ENCODE measurements at regions not wholly inside any gene's neighbourhood (a gene's known extent, or its start where the extent isn't known, plus 50 kb on each side); places are given as distances from the start of the nearest gene placed in this dataset.
"Not testable (repeated sequence)": the region's sequence is repeated elsewhere in the genome, so short reads cannot be mapped to it uniquely, and the experiment has no call there.

- TF ChIP-seq SP2 (IDR thresholded peaks at IDR 0.05; ENCODE audit: low read length); CTCF (IDR thresholded peaks at IDR 0.05; ENCODE audit: control extremely low read depth in 1 of 3, insufficient read depth in 1 of 3, low read depth in 1 of 3, low read length in 3 of 3); CHD1 (IDR thresholded peaks at IDR 0.05; ENCODE audit: low read depth, low read length); RAD21 (IDR thresholded peaks at IDR 0.05 in 1 of 2, conservative IDR thresholded peaks at IDR 0.05 in 1 of 2; ENCODE audit: low read depth in 2 of 2, low read length in 2 of 2); BACH1 (IDR thresholded peaks at IDR 0.05; ENCODE audit: low read length); EZH2 (IDR thresholded peaks at IDR 0.05; ENCODE audit: low read depth, low read length, severe bottlenecking); SP4 (IDR thresholded peaks at IDR 0.05; ENCODE audit: low read length); SP1 (IDR thresholded peaks at IDR 0.05; ENCODE audit: low read depth, low read length); CREB1 (IDR thresholded peaks at IDR 0.05); ATF2 (IDR thresholded peaks at IDR 0.05; ENCODE audit: low read length); POLR2A (IDR thresholded peaks at IDR 0.05; ENCODE audit: control extremely low read depth in 1 of 2, low read depth in 2 of 2, low read length in 2 of 2); POLR2AphosphoS5 (IDR thresholded peaks at IDR 0.05; ENCODE audit: low read depth, low read length); JUND (IDR thresholded peaks at IDR 0.05; ENCODE audit: low read length); SRF (IDR thresholded peaks at IDR 0.05; ENCODE audit: low read depth, low read length): not testable (repeated sequence)
Observed at GRCh38 chr14:19163891-19164290, 196.7 kb downstream of the POTEM start.
